Neural crest cell (in vitro differentiated cells): ENCODE measurements at regions not wholly inside any gene's neighbourhood (a gene's known extent, or its start where the extent isn't known, plus 50 kb on each side); places are given as distances from the start of the nearest gene placed in this dataset.

Experiments used
- DNase-seq: peaks from one replicate; pipeline ENCODE4 v3.0.0; 2021; ENCODE audit warnings: low read depth, mixed read lengths, low spot score
- H3K27ac Mint-ChIP-seq: one replicate; pipeline ENCODE4 v1.8.0; 2021; ENCODE audit warnings: mild to moderate bottlenecking, mixed read lengths; ENCODE audit not compliant: unreplicated experiment
- H3K27me3 Mint-ChIP-seq: 2 replicates; pipeline ENCODE4 v1.8.0; 2021; ENCODE audit warnings: low read depth, mild to moderate bottlenecking, mixed read lengths
- H3K36me3 Mint-ChIP-seq: 2 replicates; pipeline ENCODE4 v1.8.0; 2021; ENCODE audit warnings: low read depth, mild to moderate bottlenecking, mixed read lengths
- H3K4me1 Mint-ChIP-seq: 2 replicates; pipeline ENCODE4 v1.8.0; 2021; ENCODE audit warnings: mixed read lengths
- H3K4me3 Mint-ChIP-seq: one replicate; pipeline ENCODE4 v1.8.0; 2021; ENCODE audit warnings: mild to moderate bottlenecking, mixed read lengths
- H3K9me3 Mint-ChIP-seq: 2 replicates; pipeline ENCODE4 v1.8.0; 2021; ENCODE audit warnings: mixed read lengths
- CTCF ChIP-seq: fragments of 200-600 bp; sonication (generic); conservative IDR thresholded peaks from 2 replicates; pipeline ENCODE4 v1.5.0; 2021; ENCODE audit warnings: antibody characterized with exemption, mild to moderate bottlenecking

GRCh38 chr2:239559417-239560261 is 158.8 kb upstream of the HDAC4 start:
- no peak for DNase-seq
- Mint-ChIP-seq H3K4me3 (no peak overlapping the region), H3K9me3 (no peaks in the 10 kb centered on the region), H3K27me3 (peaks cover under 1% of the 10 kb centered on the region), H3K27ac (no peak overlapping the region), H3K36me3 (no peaks in the 10 kb centered on the region), H3K4me1 (no peaks in the 10 kb centered on the region)
- TF ChIP-seq CTCF: no peak

- H3K27ac Mint-ChIP-seq: no peak overlapping the region
- no peak for TF ChIP-seq CTCF
- H3K4me3 Mint-ChIP-seq: no peak overlapping the region
- H3K4me1 Mint-ChIP-seq: no peaks in the 10 kb centered on the region
- no peaks in the 10 kb centered on the region for H3K36me3 Mint-ChIP-seq
- no peak for DNase-seq
- peaks cover 4% of the 10 kb centered on the region for H3K27me3 Mint-ChIP-seq
- no peaks in the 10 kb centered on the region for H3K9me3 Mint-ChIP-seq
These were observed 157.8 kb upstream of the HDAC4 start for GRCh38 chr2:239558661-239559060.

- no peak for DNase-seq
- no peak overlapping the region for H3K27ac Mint-ChIP-seq
- no peak overlapping the region for H3K4me3 Mint-ChIP-seq
- no peaks in the 10 kb centered on the region for H3K36me3 Mint-ChIP-seq
- H3K27me3 Mint-ChIP-seq: peaks cover 4% of the 10 kb centered on the region
- H3K9me3 Mint-ChIP-seq: no peaks in the 10 kb centered on the region
- no peak for TF ChIP-seq CTCF
- H3K4me1 Mint-ChIP-seq: no peaks in the 10 kb centered on the region
These were observed 156.7 kb upstream of the HDAC4 start for GRCh38 chr2:239557516-239557915.

- no peak overlapping the region for H3K27ac Mint-ChIP-seq
- no peaks in the 10 kb centered on the region for H3K4me1 Mint-ChIP-seq
- H3K4me3 Mint-ChIP-seq: no peak overlapping the region
- H3K9me3 Mint-ChIP-seq: no peaks in the 10 kb centered on the region
- DNase-seq: no peak
- peaks cover 4% of the 10 kb centered on the region for H3K27me3 Mint-ChIP-seq
- H3K36me3 Mint-ChIP-seq: no peaks in the 10 kb centered on the region
- TF ChIP-seq CTCF: no peak
These were observed 154.7 kb upstream of the HDAC4 start for GRCh38 chr2:239555571-239555905.

- DNase-seq: no peak
- Mint-ChIP-seq H3K27me3 (peaks cover 4% of the 10 kb centered on the region), H3K27ac (no peak overlapping the region), H3K4me1 (no peaks in the 10 kb centered on the region), H3K4me3 (no peak overlapping the region), H3K36me3 (no peaks in the 10 kb centered on the region), H3K9me3 (no peaks in the 10 kb centered on the region)
- no peak for TF ChIP-seq CTCF
These were observed 154.1 kb upstream of the HDAC4 start for GRCh38 chr2:239554766-239555570.
